HG03342 (cell line): ENCODE measurements at regions not wholly inside any gene's neighbourhood (a gene's known extent, or its start where the extent isn't known, plus 50 kb on each side); places are given as distances from the start of the nearest gene placed in this dataset.
"Not testable (repeated sequence)": the region's sequence is repeated elsewhere in the genome, so short reads cannot be mapped to it uniquely, and the experiment has no call there.

Experiments
- ATAC-seq: cut with Tn5 transposase; IDR thresholded peaks from one replicate; pipeline ENCODE4 v1.9.1; 2021; ENCODE audit warnings: mild to moderate bottlenecking, moderate library complexity; ENCODE audit not compliant: unreplicated experiment

DNA sequence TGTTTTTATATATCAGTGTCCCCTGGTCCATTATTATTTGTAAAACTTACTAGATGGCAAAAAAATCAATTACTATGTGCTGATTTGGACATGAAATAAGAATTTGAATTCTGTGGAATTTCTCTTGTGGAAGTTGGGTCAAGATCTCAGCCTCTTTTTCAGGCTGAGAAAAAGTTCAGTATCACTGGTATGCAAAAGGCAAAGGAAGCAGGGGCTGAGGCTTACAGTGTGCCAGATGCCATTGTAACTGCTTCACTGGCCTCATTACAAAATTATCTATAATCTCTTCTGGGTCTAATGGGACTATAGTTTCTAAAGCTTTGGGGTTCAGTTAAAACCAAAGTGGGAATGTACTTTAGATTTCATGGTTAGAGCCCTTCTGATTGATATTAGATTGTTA, 125.9 kb upstream of the SLC7A14 start:
- no peak for ATAC-seq

DNA sequence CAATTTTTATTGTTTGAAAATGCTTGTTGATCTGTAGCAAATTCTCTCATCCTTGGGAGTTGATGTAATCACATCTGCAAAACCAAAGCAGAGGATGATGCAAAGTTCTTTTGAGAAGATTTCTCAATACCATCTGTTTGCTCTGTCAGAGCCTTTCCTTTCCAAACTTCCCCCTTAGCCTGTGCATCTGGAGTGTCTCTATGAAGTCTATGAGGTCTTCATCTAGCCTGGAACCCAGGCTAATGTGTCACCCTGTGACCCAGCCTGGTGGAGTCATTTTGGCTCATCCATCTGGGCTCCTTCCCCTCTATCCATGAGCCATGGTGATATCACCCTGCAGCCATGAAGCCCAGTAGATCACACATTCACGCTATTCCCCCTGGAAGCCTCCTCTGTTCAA, 123.2 kb upstream of the SLC7A14 start:
- ATAC-seq, result no peak

DNA sequence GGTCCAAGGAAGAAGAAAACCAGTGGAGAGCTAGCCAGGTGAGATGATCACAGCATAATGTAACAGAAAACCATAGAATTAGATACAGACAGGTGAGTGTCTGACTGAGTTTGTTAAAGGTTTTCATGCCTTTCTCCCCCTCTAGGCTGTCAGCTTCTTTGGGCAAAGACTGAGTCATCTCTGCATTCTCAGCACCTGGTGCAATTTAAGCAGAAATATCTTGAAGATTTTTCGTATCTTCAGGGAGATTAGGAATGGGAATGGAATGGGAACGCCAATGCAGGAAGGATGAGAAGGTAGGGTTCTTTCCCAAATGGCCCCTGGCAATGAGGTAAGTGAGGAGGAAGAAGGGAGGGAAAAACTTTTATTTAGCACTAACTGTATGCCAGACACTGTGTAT, 122.0 kb upstream of the SLC7A14 start:
- no peak for ATAC-seq

DNA sequence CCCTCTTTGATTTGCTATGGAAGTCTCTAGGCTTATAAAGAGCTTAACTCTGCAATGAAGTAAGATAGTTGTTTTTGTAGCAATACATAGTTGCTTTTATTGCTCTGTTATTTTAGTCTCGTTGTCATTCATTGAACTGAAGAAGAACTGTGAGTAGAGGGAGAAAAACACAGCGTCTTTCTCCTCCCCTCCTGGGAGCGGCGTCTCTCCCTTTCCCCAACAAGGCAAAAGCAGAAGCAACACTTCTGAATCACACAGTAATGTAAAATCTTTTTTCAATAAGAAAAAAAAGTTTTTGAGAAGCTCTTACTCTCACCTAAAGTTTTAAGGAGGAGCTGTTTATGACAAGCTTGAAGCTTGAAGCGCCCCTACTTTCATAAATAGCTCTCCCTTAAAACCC, 119.3 kb upstream of the SLC7A14 start:
- ATAC-seq, result no peak

DNA sequence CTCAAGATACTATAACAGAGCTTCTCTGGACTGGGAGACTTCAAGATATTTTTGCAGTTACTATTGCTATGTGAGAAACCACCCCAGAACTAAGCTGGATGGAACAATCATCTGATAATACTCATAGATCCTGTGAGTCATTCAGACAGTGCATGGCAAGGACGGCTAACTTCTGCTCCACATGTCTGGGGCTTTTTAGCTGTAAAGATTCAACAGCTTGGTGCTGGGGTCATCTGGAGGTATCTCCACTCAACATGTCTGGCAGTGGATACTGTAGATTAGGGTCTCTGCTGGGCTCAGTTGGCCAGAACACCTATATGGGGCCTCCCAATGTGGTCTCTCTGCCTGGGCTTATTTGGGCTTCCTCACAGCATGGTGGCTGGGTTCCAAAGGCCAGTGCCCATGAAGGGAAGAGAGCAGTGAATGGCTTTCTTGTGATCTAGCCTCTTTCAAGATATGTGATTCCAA, 117.3 kb upstream of the SLC7A14 start:
- no peak for ATAC-seq

DNA sequence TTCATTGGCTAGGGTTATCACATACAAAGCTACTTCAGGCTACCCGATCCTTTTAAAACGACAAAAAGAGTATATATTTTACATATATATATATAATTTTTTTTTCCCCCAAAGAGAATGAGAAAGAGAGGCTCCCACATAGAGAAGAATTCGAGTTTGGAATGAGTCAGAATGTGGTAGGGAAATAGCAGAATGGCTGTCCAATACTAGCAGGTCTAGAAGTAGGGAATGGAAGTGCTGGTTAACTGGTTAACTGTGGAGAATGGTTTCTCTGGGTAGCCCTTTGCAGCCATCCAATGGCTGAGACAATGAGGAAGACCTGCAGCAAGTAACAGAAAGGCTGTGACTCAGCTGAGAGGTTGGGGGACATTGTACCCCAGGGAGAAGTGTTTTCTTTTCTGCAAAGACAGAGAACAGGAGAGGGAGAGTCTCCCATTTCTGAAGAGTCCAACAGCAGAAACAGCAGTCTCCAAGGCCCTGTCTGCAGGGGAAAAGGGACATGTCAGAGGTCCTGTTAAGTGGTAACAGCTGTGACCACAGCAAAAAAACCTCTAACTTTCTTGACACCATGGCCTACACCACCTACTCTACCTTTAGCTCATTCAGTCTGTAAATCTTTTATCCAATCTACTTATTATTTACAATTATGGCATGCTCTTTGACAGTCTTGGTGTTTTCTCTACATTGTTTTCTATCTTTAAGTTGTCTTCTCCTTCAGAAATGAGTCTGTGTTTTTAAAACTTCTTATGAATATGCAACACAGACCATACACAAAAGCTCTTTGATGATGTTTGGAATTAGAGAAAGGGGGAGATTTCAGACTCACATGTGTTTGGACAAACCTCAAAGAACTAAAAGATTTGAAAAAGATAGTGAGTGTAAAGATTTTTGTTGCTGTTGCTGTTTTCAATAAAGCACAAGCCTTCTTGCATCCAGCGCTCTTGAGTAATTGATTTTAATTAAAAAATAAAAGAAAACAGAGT, 116.1 kb upstream of the SLC7A14 start:
- ATAC-seq, result no peak

DNA sequence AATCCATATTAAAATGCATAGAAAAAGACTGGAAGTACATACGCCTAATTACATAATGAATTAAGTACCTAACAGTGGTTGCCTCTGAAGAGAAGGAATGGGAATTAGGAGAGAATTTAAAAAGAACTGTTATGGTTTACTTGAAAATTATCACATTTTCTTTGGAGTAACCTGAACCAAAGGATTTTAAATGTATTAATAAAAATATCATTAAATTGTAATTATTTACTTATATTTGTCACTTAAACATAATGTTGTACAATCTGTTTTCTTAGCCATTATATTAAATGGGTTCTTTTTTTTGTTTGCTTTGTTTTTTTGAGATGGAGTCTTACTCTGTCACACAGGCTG, 114.2 kb upstream of the SLC7A14 start:
- ATAC-seq, result no peak

DNA sequence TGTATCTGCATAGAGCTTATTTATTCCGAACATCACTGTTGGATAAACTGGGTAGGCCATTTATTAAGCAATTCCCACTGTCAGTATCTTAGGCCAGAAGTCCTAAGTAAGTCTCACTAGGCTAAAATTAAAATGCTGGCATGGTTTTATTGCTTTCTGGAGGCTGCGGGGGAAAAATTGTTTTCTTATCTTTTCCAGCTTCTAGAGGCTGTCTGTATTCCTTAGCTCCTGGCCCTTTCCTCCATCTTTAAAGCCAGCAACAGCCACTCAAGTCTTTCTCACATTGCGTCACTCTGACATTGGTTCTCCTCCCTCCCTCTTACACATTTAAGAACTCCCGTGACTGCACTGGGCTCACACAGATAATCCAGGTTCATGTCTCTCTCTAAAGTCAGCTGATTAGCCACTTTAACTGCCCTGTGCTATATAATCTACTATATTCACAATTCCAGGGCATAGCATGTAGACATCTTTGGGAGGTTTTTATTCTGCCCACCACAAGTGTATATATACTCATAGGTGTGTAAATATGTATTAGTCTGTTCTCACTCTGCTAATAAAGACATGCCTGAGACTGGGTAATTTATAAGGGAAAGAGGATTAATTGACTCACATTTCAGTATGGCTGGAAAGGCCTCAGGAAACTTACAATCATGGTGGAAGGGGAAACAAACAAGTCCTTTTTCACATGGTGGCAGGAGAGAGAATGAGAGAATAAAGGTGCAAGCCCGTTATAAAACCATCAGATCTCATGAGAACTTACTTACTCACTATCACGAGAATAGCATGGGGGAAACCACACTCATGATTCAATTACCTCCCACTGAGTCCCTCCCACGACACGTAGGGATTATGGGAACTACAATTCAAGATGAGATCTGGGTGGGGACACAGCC, 113.5 kb upstream of the SLC7A14 start:
- ATAC-seq, result no peak

DNA sequence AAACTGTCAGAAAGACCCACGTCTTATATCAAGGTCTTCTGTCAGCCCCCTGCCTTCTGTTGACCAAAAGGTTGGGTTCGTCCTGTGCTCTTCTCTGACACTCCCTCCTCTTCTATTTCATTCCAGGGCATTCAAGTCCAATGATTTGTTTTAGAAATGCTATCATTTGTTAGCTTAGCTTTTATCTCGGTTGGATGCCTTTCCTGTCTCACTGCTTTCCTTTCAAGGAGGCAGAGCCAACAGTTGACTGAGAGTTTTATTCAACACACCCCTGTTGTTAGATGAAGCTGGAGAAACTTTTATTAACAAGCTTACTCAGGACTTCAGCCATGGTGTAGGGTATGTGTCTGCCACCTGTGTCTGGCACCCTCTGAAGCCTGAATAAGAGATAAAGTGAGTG, 112.0 kb upstream of the SLC7A14 start:
- ATAC-seq, result no peak

DNA sequence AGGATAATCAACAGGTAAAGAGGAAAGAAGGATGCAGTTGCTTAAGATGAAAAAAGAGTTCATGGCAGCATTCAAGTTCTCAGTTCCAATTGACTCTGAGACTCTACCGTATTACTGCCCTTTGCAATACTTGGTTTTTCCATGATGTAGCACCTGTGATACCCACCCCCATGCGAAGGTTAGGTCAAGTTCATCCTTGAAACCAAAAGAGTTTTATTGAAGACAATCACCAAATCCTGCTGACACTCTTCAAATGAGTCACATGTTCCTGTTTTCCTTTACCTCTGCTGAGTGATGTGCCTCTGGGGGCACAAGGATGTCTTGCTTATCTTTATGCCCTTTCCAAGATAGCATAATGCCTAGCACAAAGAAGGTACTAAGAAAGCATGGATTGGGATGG, 111.3 kb upstream of the SLC7A14 start:
- ATAC-seq, result no peak

DNA sequence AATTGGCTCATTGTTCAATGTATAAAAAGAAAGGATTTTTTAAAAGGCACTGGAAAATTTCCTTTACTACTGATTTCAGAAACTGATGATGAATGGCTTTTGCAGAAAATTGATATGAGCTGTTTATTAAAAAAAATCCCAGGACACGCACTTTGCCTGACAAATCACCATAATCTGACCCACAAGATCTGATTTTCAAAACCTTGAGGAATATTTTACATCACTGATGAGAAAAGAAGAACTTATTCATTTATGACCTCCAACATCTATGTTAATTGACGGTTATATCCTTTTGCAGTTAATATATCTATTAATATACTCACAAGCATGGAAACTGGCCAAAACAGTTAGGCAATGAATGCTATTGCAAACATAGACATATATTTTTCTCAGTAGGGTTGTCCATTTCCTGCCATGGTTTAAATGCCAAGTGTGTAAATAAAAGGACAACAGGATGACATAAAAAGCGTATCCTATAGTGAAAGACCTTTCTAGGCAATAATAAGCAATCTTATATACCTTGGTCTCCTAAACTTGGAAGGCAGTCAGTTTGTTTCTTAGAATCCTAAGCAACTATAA, 109.7 kb upstream of the SLC7A14 start:
- ATAC-seq, result no peak

DNA sequence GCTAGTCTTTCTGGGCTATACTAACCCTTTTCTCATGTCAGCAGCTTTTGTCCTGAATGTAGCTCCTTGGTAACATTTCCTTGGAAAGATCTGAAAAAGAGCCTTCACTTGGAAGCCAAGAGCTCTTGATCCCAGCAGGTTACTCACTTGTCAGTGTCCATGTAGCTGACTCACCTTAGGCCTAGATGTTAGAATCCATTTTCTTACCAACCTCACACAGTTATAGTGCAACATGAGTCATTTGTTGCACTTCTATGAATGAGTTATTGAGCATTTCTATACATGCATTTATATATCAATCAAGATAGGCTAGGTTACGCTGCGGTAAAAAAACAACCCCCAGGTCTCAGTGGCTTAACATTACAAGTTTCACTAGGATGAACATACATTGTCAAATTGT, 106.8 kb upstream of the SLC7A14 start:
- no peak for ATAC-seq

DNA sequence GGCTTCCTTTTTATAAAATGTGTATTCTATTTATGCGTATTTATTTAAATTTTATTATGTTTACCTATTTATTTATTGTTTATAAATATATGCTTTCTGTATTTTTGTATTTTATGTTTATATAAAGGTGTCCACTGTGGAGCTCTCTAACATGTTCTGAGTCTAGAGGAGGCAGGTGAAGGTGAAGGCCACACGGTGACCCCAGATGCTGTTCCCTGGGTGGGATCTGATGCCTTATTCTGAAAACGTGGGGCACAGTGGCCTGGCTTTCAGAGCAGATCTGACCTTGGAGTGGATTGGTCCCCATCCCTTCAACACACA, 104.7 kb upstream of the SLC7A14 start:
- ATAC-seq, result no peak

DNA sequence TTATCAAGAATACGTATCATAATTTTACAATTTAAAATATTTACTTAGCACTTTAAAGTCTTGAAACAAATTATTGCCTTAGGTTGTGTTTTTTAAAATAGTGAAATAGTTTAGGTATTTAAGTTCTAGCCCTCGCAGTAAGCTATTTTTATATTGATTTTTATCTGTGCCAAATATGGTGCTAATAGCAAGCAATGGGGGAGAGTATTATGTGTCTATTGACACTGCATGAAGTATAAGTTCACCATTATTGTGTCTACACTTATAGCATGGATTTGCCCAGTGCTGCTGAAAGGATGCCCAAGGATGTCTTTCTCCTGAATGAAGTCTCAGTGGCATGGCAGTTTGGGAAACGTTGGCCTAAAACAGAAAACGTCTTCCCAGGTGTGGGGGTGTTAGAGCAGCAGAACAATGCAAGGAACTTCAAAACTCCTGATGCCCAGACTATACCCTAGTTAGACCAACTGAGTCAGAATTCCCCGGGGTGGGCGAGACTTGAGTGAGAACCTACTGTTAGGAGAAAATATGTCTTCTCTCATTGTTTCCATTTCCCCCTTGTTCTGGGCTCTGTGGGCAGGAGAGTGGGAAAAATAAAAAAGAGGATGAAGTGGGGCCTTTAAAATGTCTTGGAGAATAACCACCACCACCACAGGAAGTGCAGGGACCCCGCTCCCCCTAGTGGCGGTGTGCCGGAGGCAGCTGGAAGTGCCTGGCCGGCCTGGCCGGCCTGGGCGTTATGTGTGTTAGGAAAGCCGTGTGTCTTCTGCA, 104.2 kb upstream of the SLC7A14 start:
- no peak for ATAC-seq

DNA sequence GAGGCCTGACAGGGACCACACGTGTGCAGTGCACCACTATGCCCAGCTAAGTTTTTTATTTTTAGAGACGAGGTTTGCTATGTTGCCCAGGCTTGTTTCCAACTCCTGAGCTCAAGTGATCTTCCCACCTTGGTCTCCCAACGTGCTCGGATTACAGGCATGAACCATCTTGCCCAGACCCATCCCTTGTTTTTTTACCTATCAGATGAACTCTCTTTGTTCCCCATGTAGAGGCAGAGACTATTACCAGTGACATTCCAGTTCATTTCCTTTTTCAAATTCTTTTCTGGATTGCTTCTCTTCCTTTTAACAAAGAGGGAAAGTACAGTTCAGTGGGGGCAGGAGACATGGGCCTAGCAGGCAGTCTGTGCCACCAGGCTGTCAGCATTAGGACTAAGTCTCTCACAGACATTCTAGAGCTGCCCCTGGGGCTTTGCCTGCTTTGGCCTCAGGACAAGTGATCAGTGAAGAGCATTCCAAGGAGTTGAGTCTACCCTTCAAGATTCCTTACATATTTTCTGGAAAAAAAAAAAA, 103.5 kb upstream of the SLC7A14 start:
- no peak for ATAC-seq

DNA sequence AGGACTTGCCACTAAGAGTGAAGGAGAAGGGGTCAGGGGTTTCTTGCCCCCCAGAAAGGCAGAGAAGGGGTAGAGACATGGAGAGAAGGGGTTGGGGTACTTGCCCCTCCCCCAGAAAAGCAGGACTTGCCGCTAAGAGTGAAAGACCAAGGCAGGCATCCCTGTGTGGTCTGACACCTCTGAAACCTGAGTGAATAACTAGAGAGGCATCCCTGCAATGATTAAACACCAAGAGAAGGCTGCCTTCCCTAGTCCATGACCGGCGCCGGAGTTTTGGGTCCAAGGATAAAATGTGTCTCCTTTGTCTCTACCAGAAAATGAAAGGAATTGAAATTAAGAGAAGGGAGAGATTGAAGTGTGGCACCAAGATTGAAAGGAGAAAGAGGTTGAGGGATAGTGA, 102.3 kb upstream of the SLC7A14 start:
- ATAC-seq, result not testable (repeated sequence)

DNA sequence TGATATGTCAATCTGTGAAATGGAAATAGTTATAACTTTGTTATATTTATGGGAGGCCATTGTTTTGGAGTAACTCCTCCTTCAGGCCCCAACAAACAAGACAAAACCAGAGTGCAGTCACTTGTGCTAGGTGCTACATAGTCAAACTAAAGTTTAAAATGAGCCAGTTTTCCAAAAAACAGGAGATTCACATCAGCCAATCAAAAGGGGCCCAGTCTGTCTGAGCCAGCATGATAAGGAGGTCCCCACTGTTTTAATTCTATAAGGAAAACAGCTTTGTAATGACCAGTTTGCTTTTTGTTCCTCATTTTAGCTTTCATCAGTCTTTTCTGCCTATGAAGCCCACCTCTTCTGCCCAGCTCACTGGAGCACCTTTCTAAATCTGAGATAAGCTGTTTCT, 94.7 kb upstream of the SLC7A14 start:
- ATAC-seq, result no peak

DNA sequence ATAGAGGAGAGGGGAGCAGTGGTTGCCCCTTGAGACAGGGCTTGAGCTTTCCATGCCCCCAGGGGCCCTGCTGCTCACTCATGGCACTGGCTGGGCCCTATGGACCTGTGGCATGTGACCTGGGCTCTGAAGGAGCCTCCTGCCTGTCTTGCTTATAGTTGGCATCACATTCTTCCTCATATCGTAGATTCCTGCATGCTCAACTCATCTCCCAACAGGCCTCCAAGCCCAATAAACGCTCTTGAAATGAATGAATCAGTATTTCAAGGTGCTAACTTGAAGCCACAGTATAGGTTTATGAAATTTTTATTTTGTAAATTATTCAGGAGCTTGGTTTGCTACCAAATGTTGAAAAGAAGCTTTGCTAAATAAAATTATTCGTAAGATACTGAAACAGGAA, 93.3 kb upstream of the SLC7A14 start:
- ATAC-seq, result no peak

DNA sequence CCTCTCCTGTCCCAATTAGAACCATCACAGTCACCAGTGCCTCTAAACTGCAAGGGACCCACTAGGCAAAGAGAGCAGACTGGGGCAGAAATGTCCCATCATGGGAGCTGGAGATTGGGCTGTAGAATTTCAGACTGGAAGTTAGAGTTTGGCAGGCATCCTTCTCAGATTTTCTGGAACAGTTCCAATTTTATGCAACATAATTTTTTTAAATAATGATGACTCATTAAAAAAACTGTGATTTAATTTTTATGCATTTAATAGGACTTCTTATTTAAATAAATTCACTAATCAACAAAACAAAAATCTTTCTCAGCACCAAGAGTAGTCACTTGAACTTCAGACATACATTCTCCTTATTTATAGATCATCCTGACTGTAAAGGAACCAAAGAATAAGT, 84.6 kb upstream of the SLC7A14 start:
- no peak for ATAC-seq

DNA sequence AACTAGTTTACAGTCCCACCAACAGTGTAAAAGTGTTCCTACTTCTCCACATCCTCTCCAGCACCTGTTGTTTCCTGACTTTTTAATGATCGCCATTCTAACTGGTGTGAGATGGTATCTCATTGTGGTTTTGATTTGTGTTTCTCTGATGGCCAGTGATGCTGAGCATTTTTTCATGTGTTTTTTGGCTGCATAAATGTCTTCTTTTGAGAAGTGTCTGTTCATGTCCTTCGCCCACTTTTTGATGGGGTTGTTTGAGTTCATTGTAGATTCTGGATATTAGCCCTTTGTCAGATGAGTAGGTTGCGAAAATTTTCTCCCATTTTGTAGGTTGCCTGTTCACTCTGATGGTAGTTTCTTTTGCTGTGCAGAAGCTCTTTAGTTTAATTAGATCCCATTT, 77.1 kb upstream of the SLC7A14 start:
- not testable (repeated sequence) for ATAC-seq

DNA sequence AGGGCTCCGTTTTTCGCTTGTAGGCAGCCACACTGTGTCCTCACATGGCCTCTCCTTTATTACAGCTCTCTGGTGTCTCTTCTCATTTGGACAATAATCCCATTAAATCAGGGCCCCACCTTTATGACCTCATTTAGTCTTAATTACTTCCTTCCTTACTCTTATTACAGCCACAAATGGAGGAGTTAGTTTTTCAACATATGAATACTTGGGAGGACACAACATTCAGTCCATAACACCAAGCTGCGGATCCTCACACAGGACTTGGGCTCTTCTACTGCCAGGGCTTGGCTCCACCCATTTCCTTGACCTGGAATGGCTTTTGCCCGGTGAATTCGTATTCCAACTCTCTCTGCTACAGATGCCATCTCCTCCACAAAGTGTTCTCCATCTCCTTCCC, 74.3 kb upstream of the SLC7A14 start:
- no peak for ATAC-seq
